ENCODE measurements at regions not wholly inside any gene's neighbourhood (a gene's known extent, or its start where the extent isn't known, plus 50 kb on each side); places are given as distances from the start of the nearest gene placed in this dataset.

GRCh38 chr1:57492586-57493226, 68.8 kb upstream of the DAB1 start:
- no peaks in the 10 kb centered on the region for H3K36me3 Mint-ChIP-seq (ENCODE audit: low read depth)

GRCh38 chr1:57489358-57490036, 65.6 kb upstream of the DAB1 start:
- peaks cover 4% of the 10 kb centered on the region for H3K9me3 Mint-ChIP-seq
- ATAC-seq (no peak), DNase-seq (no peak)
- H3K4me1 Mint-ChIP-seq: no peaks in the 10 kb centered on the region
- no peak overlapping the region for H3K27ac Mint-ChIP-seq
- no peaks in the 10 kb centered on the region for H3K27me3 Mint-ChIP-seq
- H3K36me3 Mint-ChIP-seq (ENCODE audit: low read depth): no peaks in the 10 kb centered on the region
- H3K4me3 Mint-ChIP-seq: no peak overlapping the region

More at GRCh38 chr1:57492586-57493226, 68.8 kb upstream of the DAB1 start:
- H3K4me3 Mint-ChIP-seq: no peak overlapping the region
- ATAC-seq: no peak
- no peaks in the 10 kb centered on the region for H3K27me3 Mint-ChIP-seq
- no peak for DNase-seq
- no peaks in the 10 kb centered on the region for H3K4me1 Mint-ChIP-seq
- no peak overlapping the region for H3K27ac Mint-ChIP-seq
- peaks cover 4% of the 10 kb centered on the region for H3K9me3 Mint-ChIP-seq

GRCh38 chr1:57485643-57486042, 61.8 kb upstream of the DAB1 start:
- no peak overlapping the region for H3K27ac Mint-ChIP-seq
- H3K27me3 Mint-ChIP-seq: no peaks in the 10 kb centered on the region
- no peak overlapping the region for H3K4me3 Mint-ChIP-seq
- no peaks in the 10 kb centered on the region for H3K4me1 Mint-ChIP-seq
- ATAC-seq: no peak
- no peaks in the 10 kb centered on the region for H3K36me3 Mint-ChIP-seq (ENCODE audit: low read depth)
- H3K9me3 Mint-ChIP-seq: peaks cover 5% of the 10 kb centered on the region
- no peak for DNase-seq

GRCh38 chr1:57483954-57484353, 60.1 kb upstream of the DAB1 start:
- no peak overlapping the region for H3K4me3 Mint-ChIP-seq
- H3K9me3 Mint-ChIP-seq: peaks cover 5% of the 10 kb centered on the region
- no peak overlapping the region for H3K27ac Mint-ChIP-seq
- H3K27me3 Mint-ChIP-seq: no peaks in the 10 kb centered on the region
- H3K4me1 Mint-ChIP-seq: no peaks in the 10 kb centered on the region
- no peaks in the 10 kb centered on the region for H3K36me3 Mint-ChIP-seq (ENCODE audit: low read depth)
- ATAC-seq (no peak), DNase-seq (no peak)

- DNase-seq (no peak), ATAC-seq (no peak)
- Mint-ChIP-seq H3K27me3 (no peaks in the 10 kb centered on the region), H3K9me3 (peaks cover 5% of the 10 kb centered on the region), H3K4me3 (no peak overlapping the region), H3K4me1 (no peaks in the 10 kb centered on the region), H3K36me3 (ENCODE audit: low read depth) (no peaks in the 10 kb centered on the region), H3K27ac (no peak overlapping the region)
Measured at GRCh38 chr1:57479471-57479870, 55.6 kb upstream of the DAB1 start.

GRCh38 chr1:57475366-57475765, 51.5 kb upstream of the DAB1 start:
- no peak overlapping the region for H3K27ac Mint-ChIP-seq
- H3K9me3 Mint-ChIP-seq: peaks cover 5% of the 10 kb centered on the region
- no peaks in the 10 kb centered on the region for H3K36me3 Mint-ChIP-seq (ENCODE audit: low read depth)
- no peaks in the 10 kb centered on the region for H3K27me3 Mint-ChIP-seq
- no peaks in the 10 kb centered on the region for H3K4me1 Mint-ChIP-seq
- no peak overlapping the region for H3K4me3 Mint-ChIP-seq
- ATAC-seq (no peak), DNase-seq (no peak)

GRCh38 chr1:57474137-57474750, 50.4 kb upstream of the DAB1 start:
- no peaks in the 10 kb centered on the region for H3K27me3 Mint-ChIP-seq
- no peak for ATAC-seq
- H3K27ac Mint-ChIP-seq: no peak overlapping the region
- H3K4me3 Mint-ChIP-seq: no peak overlapping the region
- H3K36me3 Mint-ChIP-seq (ENCODE audit: low read depth): no peaks in the 10 kb centered on the region
- no peaks in the 10 kb centered on the region for H3K4me1 Mint-ChIP-seq
- H3K9me3 Mint-ChIP-seq: peaks cover 5% of the 10 kb centered on the region
- no peak for DNase-seq

Measured in activated naive CD8-positive, alpha-beta T cell treated with anti-CD3 and anti-CD28 coated beads, Interleukin-2, amount 50 U/mL, for 24 hours (primary cell).